CD4-positive, alpha-beta memory T cell (primary cell): ENCODE measurements at regions not wholly inside any gene's neighbourhood (a gene's known extent, or its start where the extent isn't known, plus 50 kb on each side); places are given as distances from the start of the nearest gene placed in this dataset.
"Not testable (repeated sequence)": the region's sequence is repeated elsewhere in the genome, so short reads cannot be mapped to it uniquely, and the experiment has no call there.

Experiments used
- CTCF ChIA-PET: fragments of 350-600 bp; sonication (Branson Sonifier 250); formaldehyde crosslinking; loops from one replicate; lab custom pipeline; 2021; ENCODE audit warnings: inconsistent platforms; ENCODE audit not compliant: partially characterized antibody; lab: Charles Lee
- POLR2A ChIA-PET: fragments of 350-600 bp; sonication (Branson Sonifier 250); formaldehyde crosslinking; loops from one replicate; lab custom pipeline; 2021; ENCODE audit not compliant: partially characterized antibody; lab: Charles Lee
- DNase-seq, 5 donors: peaks; one replicate each; pipeline versions ENCODE4 v3.0.0 to v3.0.0-alpha.2; 2020 to 2022; ENCODE audit warnings: mixed read lengths in 1 of 5
- H3K27ac ChIP-seq: one replicate; pipeline ENCODE4 v1.7.0; 2013; ENCODE audit warnings: low read depth, low read length
- H3K27me3 ChIP-seq: 2 replicates; pipeline ENCODE4 v1.7.0; 2013; ENCODE audit warnings: mild to moderate bottlenecking, low read length, moderate library complexity; ENCODE audit not compliant: insufficient read depth
- H3K36me3 ChIP-seq: 2 replicates; pipeline ENCODE4 v1.7.0; 2013; ENCODE audit warnings: mild to moderate bottlenecking, low read length, moderate library complexity; ENCODE audit not compliant: insufficient read depth
- H3K4me1 ChIP-seq: 2 replicates; pipeline ENCODE4 v1.7.0; 2013; ENCODE audit warnings: mild to moderate bottlenecking, low read length, moderate library complexity; ENCODE audit not compliant: insufficient read depth
- H3K4me3 ChIP-seq, 2 donors: one replicate each; pipeline ENCODE4 v1.7.0; 2013; ENCODE audit warnings: low read length in 2 of 2, mild to moderate bottlenecking in 1 of 2
- H3K9me3 ChIP-seq, 2 donors: one replicate each; pipeline ENCODE4 v1.7.0; 2013; ENCODE audit warnings: low read length in 2 of 2, control low read depth in 1 of 2; ENCODE audit not compliant: control insufficient read depth in 1 of 2
- H3K27ac Mint-ChIP-seq, 7 donors: one replicate each; pipeline ENCODE4 v1.8.0; 2020 to 2021; ENCODE audit warnings: mixed read lengths in 7 of 7, mild to moderate bottlenecking in 6 of 7, inconsistent platforms in 3 of 7, moderate library complexity in 3 of 7
- H3K27me3 Mint-ChIP-seq, 2 donors: one replicate each; pipeline ENCODE4 v1.8.0; 2020 to 2021; ENCODE audit warnings: mixed read lengths in 2 of 2
- H3K36me3 Mint-ChIP-seq, 2 donors: one replicate each; pipeline ENCODE4 v1.8.0; 2020 to 2021; ENCODE audit warnings: mixed read lengths in 2 of 2, inconsistent platforms in 1 of 2, mild to moderate bottlenecking in 1 of 2
- H3K4me1 Mint-ChIP-seq, 4 donors: one replicate each; pipeline ENCODE4 v1.8.0; 2020 to 2021; ENCODE audit warnings: mixed read lengths in 4 of 4, mild to moderate bottlenecking in 1 of 4
- H3K4me3 Mint-ChIP-seq, 8 donors: one replicate each; pipeline ENCODE4 v1.8.0; 2020 to 2021; ENCODE audit warnings: mixed read lengths in 8 of 8, mild to moderate bottlenecking in 7 of 8, moderate library complexity in 6 of 8, inconsistent platforms in 3 of 8
- H3K9me3 Mint-ChIP-seq, 8 donors: one replicate each; pipeline ENCODE4 v1.8.0; 2020 to 2021; ENCODE audit warnings: mixed read lengths in 8 of 8, mild to moderate bottlenecking in 5 of 8, inconsistent platforms in 3 of 8, moderate library complexity in 1 of 8
- intact Hi-C: fragments of 100-400 bp; cut with micrococcal nuclease; formaldehyde crosslinking; loops from one replicate; pipeline ENCODE4 v1.15.1; 2023

GRCh38 chr9:94188246-94188645, 70.9 kb upstream of the ZNF169 start:
- Histone ChIP-seq H3K4me1 (no peaks in the 10 kb centered on the region), H3K9me3 (no peaks in the 10 kb centered on the region), H3K27me3 (no peaks in the 10 kb centered on the region), H3K36me3 (no peaks in the 10 kb centered on the region), H3K27ac (no peak overlapping the region), H3K4me3 (no peak overlapping the region)
- intact Hi-C loops = no loop called here
- no peak overlapping the region for H3K27ac Mint-ChIP-seq
- ChIA-PET POLR2A (interaction anchor here (1.0 kb wide), 1 partner anchor 22 kb away, joined by 3 read pairs; no protein-coding TSS in a partner anchor), CTCF (no interaction called here)
- no peak for DNase-seq
- H3K4me1 Mint-ChIP-seq = peaks cover 3 to 14% (median 4%) of the 10 kb centered on the region in 4 donors
- peaks cover 19 to 46% of the 10 kb centered on the region in 2 donors for H3K36me3 Mint-ChIP-seq
- peaks cover 2 to 26% (median 17%) of the 10 kb centered on the region in 8 donors for H3K9me3 Mint-ChIP-seq
- no peak overlapping the region for H3K4me3 Mint-ChIP-seq
- H3K27me3 Mint-ChIP-seq = no peaks in the 10 kb centered on the region

GRCh38 chr9:94191706-94192105, 67.4 kb upstream of the ZNF169 start:
- POLR2A ChIA-PET, H3K4me1 Mint-ChIP-seq, H3K36me3 ChIP-seq, H3K4me1 ChIP-seq, H3K27me3 Mint-ChIP-seq, DNase-seq, H3K9me3 ChIP-seq, CTCF ChIA-PET, H3K4me3 Mint-ChIP-seq, H3K27ac ChIP-seq, H3K27me3 ChIP-seq, intact Hi-C loops, H3K4me3 ChIP-seq, H3K27ac Mint-ChIP-seq: not testable (repeated sequence)
- H3K9me3 Mint-ChIP-seq = peaks cover 2 to 60% (median 44%) of the 10 kb centered on the region in 8 donors
- peaks cover 33 to 68% of the 10 kb centered on the region in 2 donors for H3K36me3 Mint-ChIP-seq

GRCh38 chr9:94198414-94198813, 60.7 kb upstream of the ZNF169 start:
- H3K27me3 ChIP-seq = no peaks in the 10 kb centered on the region
- peaks cover 0 to 7% of the 10 kb centered on the region in 2 donors for H3K9me3 ChIP-seq
- no peak overlapping the region for H3K27ac ChIP-seq
- H3K4me1 Mint-ChIP-seq = no peaks in the 10 kb centered on the region
- DNase-seq = no peak
- ChIA-PET CTCF (interaction anchor here (0.8 to 1.3 kb wide), 3 partner anchors 14 to 135 kb away, joined by 3 read pairs; no protein-coding TSS in a partner anchor), POLR2A (no interaction called here)
- H3K9me3 Mint-ChIP-seq = peaks cover 0 to 38% (median 31%) of the 10 kb centered on the region in 8 donors
- no peak overlapping the region for H3K4me3 ChIP-seq
- no peaks in the 10 kb centered on the region for H3K36me3 ChIP-seq
- no peak overlapping the region for H3K27ac Mint-ChIP-seq
- H3K4me3 Mint-ChIP-seq = no peak overlapping the region
- H3K36me3 Mint-ChIP-seq = peaks cover 24 to 52% of the 10 kb centered on the region in 2 donors
- intact Hi-C loops = no loop called here
- H3K27me3 Mint-ChIP-seq = no peaks in the 10 kb centered on the region
- no peaks in the 10 kb centered on the region for H3K4me1 ChIP-seq

GRCh38 chr9:94199776-94200175, 59.3 kb upstream of the ZNF169 start:
- no peak overlapping the region for H3K27ac Mint-ChIP-seq
- CTCF ChIA-PET = no interaction called here
- intact Hi-C loops = no loop called here

GRCh38 chr9:94204174-94204573, 54.9 kb upstream of the ZNF169 start:
- no peak overlapping the region for H3K4me3 ChIP-seq
- H3K4me3 Mint-ChIP-seq = no peak overlapping the region

More at GRCh38 chr9:94199776-94200175, 59.3 kb upstream of the ZNF169 start:
- Mint-ChIP-seq H3K4me1 (no peaks in the 10 kb centered on the region), H3K36me3 (peaks cover 16 to 43% of the 10 kb centered on the region in 2 donors), H3K27me3 (no peaks in the 10 kb centered on the region), H3K9me3 (peaks cover 0 to 38% (median 31%) of the 10 kb centered on the region in 8 donors), H3K4me3 (no peak overlapping the region)
- H3K9me3 ChIP-seq = peaks cover 0 to 7% of the 10 kb centered on the region in 2 donors
- POLR2A ChIA-PET = no interaction called here
- H3K27me3 ChIP-seq = no peaks in the 10 kb centered on the region
- H3K36me3 ChIP-seq = no peaks in the 10 kb centered on the region
- no peak for DNase-seq
- no peaks in the 10 kb centered on the region for H3K4me1 ChIP-seq
- no peak overlapping the region for H3K27ac ChIP-seq
- H3K4me3 ChIP-seq = no peak overlapping the region

GRCh38 chr9:94207781-94208180, 51.3 kb upstream of the ZNF169 start:
- CTCF ChIA-PET = no interaction called here
- no peaks in the 10 kb centered on the region for H3K27me3 ChIP-seq
- Mint-ChIP-seq H3K36me3 (peaks cover 0 to 4% of the 10 kb centered on the region in 2 donors), H3K27ac (no peak overlapping the region), H3K4me3 (no peak overlapping the region), H3K4me1 (no peaks in the 10 kb centered on the region), H3K9me3 (peaks cover 0 to 17% (median 12%) of the 10 kb centered on the region in 8 donors), H3K27me3 (peaks cover 5 to 7% of the 10 kb centered on the region in 2 donors)
- no peaks in the 10 kb centered on the region for H3K4me1 ChIP-seq
- intact Hi-C loops = no loop called here
- no peak overlapping the region for H3K4me3 ChIP-seq
- no peak for DNase-seq
- H3K27ac ChIP-seq = no peak overlapping the region
- H3K9me3 ChIP-seq = no peaks in the 10 kb centered on the region
- no peaks in the 10 kb centered on the region for H3K36me3 ChIP-seq
- POLR2A ChIA-PET = no interaction called here

More at GRCh38 chr9:94204174-94204573, 54.9 kb upstream of the ZNF169 start:
- H3K4me1 ChIP-seq = no peaks in the 10 kb centered on the region
- CTCF ChIA-PET = interaction anchor here (2.0 kb wide), 1 partner anchor 9 kb away, joined by 7 read pairs; no protein-coding TSS in a partner anchor
- POLR2A ChIA-PET = no interaction called here
- no peak for DNase-seq
- intact Hi-C loops = no loop called here
- H3K9me3 Mint-ChIP-seq = peaks cover 0 to 20% (median 13%) of the 10 kb centered on the region in 8 donors
- H3K27me3 Mint-ChIP-seq = peaks cover 0 to 2% of the 10 kb centered on the region in 2 donors
- no peak overlapping the region for H3K27ac Mint-ChIP-seq
- H3K36me3 ChIP-seq = no peaks in the 10 kb centered on the region
- no peaks in the 10 kb centered on the region for H3K9me3 ChIP-seq
- H3K27ac ChIP-seq = no peak overlapping the region
- H3K4me1 Mint-ChIP-seq = no peaks in the 10 kb centered on the region
- H3K36me3 Mint-ChIP-seq = peaks cover 2 to 17% of the 10 kb centered on the region in 2 donors
- no peaks in the 10 kb centered on the region for H3K27me3 ChIP-seq
